H9 (cell line): ENCODE measurements at regions not wholly inside any gene's neighbourhood (a gene's known extent, or its start where the extent isn't known, plus 50 kb on each side); places are given as distances from the start of the nearest gene placed in this dataset.

Source experiments
- DNase-seq: peaks from one replicate; pipeline ENCODE4 v3.0.0-alpha.2; 2017
- H2AFZ ChIP-seq: one replicate; pipeline ENCODE4 v1.6.1; 2013; ENCODE audit warnings: mild to moderate bottlenecking, low read length, control low read depth, moderate library complexity
- H2AK5ac ChIP-seq: 2 replicates; pipeline ENCODE4 v1.6.1; 2013; ENCODE audit warnings: low read length, control low read depth, mixed read lengths; ENCODE audit not compliant: insufficient read length
- H2BK120ac ChIP-seq: one replicate; pipeline ENCODE4 v1.6.1; 2013; ENCODE audit warnings: low read depth, mild to moderate bottlenecking, low read length, control low read depth, inconsistent platforms; ENCODE audit not compliant: poor library complexity, severe bottlenecking
- H2BK12ac ChIP-seq: 2 replicates; pipeline ENCODE4 v1.6.1; 2013; ENCODE audit warnings: low read length, control low read depth, mixed read lengths, low read depth; ENCODE audit not compliant: insufficient read length
- H2BK15ac ChIP-seq: 2 replicates; pipeline ENCODE4 v1.6.1; 2013; ENCODE audit warnings: low read depth, low read length, control low read depth
- H2BK20ac ChIP-seq: one replicate; pipeline ENCODE4 v1.6.1; 2013; ENCODE audit warnings: low read depth, mild to moderate bottlenecking, low read length, control low read depth, inconsistent platforms; ENCODE audit not compliant: poor library complexity, severe bottlenecking
- H2BK5ac ChIP-seq: 2 replicates; pipeline ENCODE4 v1.6.1; 2013; ENCODE audit warnings: low read length, control low read depth, mixed read lengths; ENCODE audit not compliant: insufficient read length
- H3K14ac ChIP-seq: 2 replicates; pipeline ENCODE4 v1.6.1; 2013; ENCODE audit warnings: low read length, control low read depth; ENCODE audit not compliant: insufficient read depth
- H3K18ac ChIP-seq: 2 replicates; pipeline ENCODE4 v1.6.1; 2013; ENCODE audit warnings: low read depth, mild to moderate bottlenecking, mixed read lengths, low read length, control low read depth; ENCODE audit not compliant: insufficient read length
- H3K23ac ChIP-seq: 2 replicates; pipeline ENCODE4 v1.6.1; 2013; ENCODE audit warnings: low read length, control low read depth, mixed read lengths, low read depth; ENCODE audit not compliant: insufficient read length
- H3K23me2 ChIP-seq: 2 replicates; pipeline ENCODE4 v1.6.1; 2013; ENCODE audit warnings: low read depth, mild to moderate bottlenecking, mixed read lengths, low read length, control low read depth; ENCODE audit not compliant: insufficient read length, poor library complexity, severe bottlenecking
- H3K27ac ChIP-seq: 2 replicates; pipeline ENCODE4 v1.5.1; 2013; ENCODE audit warnings: low read length, control low read depth, mixed read lengths, low read depth; ENCODE audit not compliant: insufficient read length
- H3K27me3 ChIP-seq: 2 replicates; pipeline ENCODE4 v1.6.1; 2013; ENCODE audit warnings: low read length, control low read depth, inconsistent platforms; ENCODE audit not compliant: insufficient read depth
- H3K4ac ChIP-seq: 2 replicates; pipeline ENCODE4 v1.6.1; 2013; ENCODE audit warnings: low read depth, mild to moderate bottlenecking, control low read depth, inconsistent platforms, low read length, moderate library complexity
- H3K4me1 ChIP-seq: 2 replicates; pipeline ENCODE4 v1.6.1; 2013; ENCODE audit warnings: low read length, control low read depth, inconsistent platforms; ENCODE audit not compliant: insufficient read depth
- H3K4me2 ChIP-seq: 2 replicates; pipeline ENCODE4 v1.6.1; 2013; ENCODE audit warnings: low read length, control low read depth, mixed read lengths; ENCODE audit not compliant: insufficient read length, insufficient read depth
- H3K56ac ChIP-seq: 2 replicates; pipeline ENCODE4 v1.6.1; 2013; ENCODE audit warnings: low read depth, mild to moderate bottlenecking, mixed read lengths, low read length, control low read depth; ENCODE audit not compliant: insufficient read length
- H3K79me1 ChIP-seq: 2 replicates; pipeline ENCODE4 v1.6.1; 2013; ENCODE audit warnings: low read depth, mild to moderate bottlenecking, moderate library complexity, low read length, control low read depth, inconsistent platforms; ENCODE audit not compliant: insufficient read depth, poor library complexity, severe bottlenecking
- H3K79me2 ChIP-seq: 2 replicates; pipeline ENCODE4 v1.6.1; 2013; ENCODE audit warnings: low read length, control low read depth, inconsistent platforms; ENCODE audit not compliant: insufficient read depth
- H3K9ac ChIP-seq: 2 replicates; pipeline ENCODE4 v1.6.1; 2013; ENCODE audit warnings: low read length, control low read depth, mixed read lengths; ENCODE audit not compliant: insufficient read length; ENCODE audit errors: extremely low read depth
- H3K9me3 ChIP-seq: one replicate; pipeline ENCODE4 v1.6.1; 2013; ENCODE audit warnings: low read depth, low read length, inconsistent platforms; ENCODE audit not compliant: control insufficient read depth
- H3T11ph ChIP-seq: one replicate; pipeline ENCODE4 v1.6.1; 2013; ENCODE audit warnings: mild to moderate bottlenecking, low read length, control low read depth, inconsistent platforms
- H4K20me1 ChIP-seq: one replicate; pipeline ENCODE4 v1.6.1; 2013; ENCODE audit not compliant: control insufficient read depth, insufficient read length, insufficient read depth
- H4K5ac ChIP-seq: 2 replicates; pipeline ENCODE4 v1.6.1; 2013; ENCODE audit warnings: low read depth, mild to moderate bottlenecking, mixed read lengths, low read length, control low read depth; ENCODE audit not compliant: insufficient read length
- H4K8ac ChIP-seq: replicated peaks from 2 replicates; pipeline ENCODE4 v1.6.1; 2013; ENCODE audit warnings: low read length, control low read depth, mixed read lengths, low read depth; ENCODE audit not compliant: insufficient read length
- H4K91ac ChIP-seq: 2 replicates; pipeline ENCODE4 v1.6.1; 2013; ENCODE audit warnings: low read depth, mild to moderate bottlenecking, moderate library complexity, mixed read lengths, low read length, control low read depth; ENCODE audit not compliant: insufficient read length
- H3K27ac Mint-ChIP-seq, 3 experiments: 2 replicates in 2 of 3; 3 replicates in 1 of 3; pipeline ENCODE4 v1.8.0; 2020 to 2021; ENCODE audit warnings: mixed read lengths in 3 of 3, mild to moderate bottlenecking in 1 of 3, moderate library complexity in 1 of 3
- H3K27me3 Mint-ChIP-seq: 2 replicates; pipeline ENCODE4 v1.8.0; 2021; ENCODE audit warnings: low read depth, mild to moderate bottlenecking, moderate library complexity, mixed read lengths
- H3K36me3 Mint-ChIP-seq, 3 experiments: 2 replicates in 2 of 3; 3 replicates in 1 of 3; pipeline ENCODE4 v1.8.0; 2020 to 2021; ENCODE audit warnings: low read depth in 3 of 3, mixed read lengths in 3 of 3; ENCODE audit not compliant: insufficient read depth in 1 of 3
- H3K4me1 Mint-ChIP-seq, 2 experiments: 2 replicates each; pipeline ENCODE4 v1.8.0; 2020; ENCODE audit warnings: mixed read lengths in 2 of 2
- H3K4me3 Mint-ChIP-seq, 2 experiments: 2 replicates in 1 of 2; 3 replicates in 1 of 2; pipeline ENCODE4 v1.8.0; 2020 to 2021; ENCODE audit warnings: mild to moderate bottlenecking in 2 of 2, mixed read lengths in 2 of 2, moderate library complexity in 1 of 2
- H3K9me3 Mint-ChIP-seq, 2 experiments: 2 replicates in 1 of 2; 3 replicates in 1 of 2; pipeline ENCODE4 v1.8.0; 2020; ENCODE audit warnings: mild to moderate bottlenecking in 2 of 2, mixed read lengths in 2 of 2, moderate library complexity in 1 of 2
- CTCF ChIP-seq: fragments of 200-600 bp; sonication (generic); conservative IDR thresholded peaks from 3 replicates; pipeline ENCODE4 v1.8.0; 2021; ENCODE audit warnings: antibody characterized with exemption, mild to moderate bottlenecking
- WGBS: extraction: QIAGEN DNeasy Blood & Tissue Kit; methylation state at CpG from one replicate; pipeline ENCODE4 v1.1.7; 2013; ENCODE audit warnings: missing lambda C conversion rate, low lambda C conversion rate, mixed read lengths; ENCODE audit not compliant: insufficient read length; ENCODE audit errors: extremely low coverage; 5-methylcytosine and 5-hydroxymethylcytosine counted together

- Mint-ChIP-seq H3K36me3 (no peaks in the 10 kb centered on the region), H3K9me3 (peaks cover 1 to 10% of the 10 kb centered on the region in 2 experiments; a peak in 2 of 5 replicates)
- no peak overlapping the region for H3K23ac ChIP-seq
These were observed 54.4 kb upstream of the C1orf174 start for GRCh38 chr1:3954170-3955169.

More at GRCh38 chr1:3954170-3955169, 54.4 kb upstream of the C1orf174 start:
- Histone ChIP-seq H3K79me1 (no peaks in the 10 kb centered on the region), H3K9ac (no peak overlapping the region), H3K14ac (0 out of 2 replicates have a peak overlapping the region, but pooled peaks have one; percentile 16), H2AK5ac (no peak overlapping the region), H3K27ac (no peak overlapping the region), H2AFZ (no peak overlapping the region), H4K8ac (no peak overlapping the region), H3K27me3 (no peaks in the 10 kb centered on the region), H3K56ac (no peak overlapping the region), H2BK20ac (no peak overlapping the region), H3K9me3 (no peaks in the 10 kb centered on the region), H4K5ac (no peak overlapping the region), H2BK5ac (no peak overlapping the region), H3T11ph (no peak overlapping the region), H3K4ac (no peak overlapping the region), H2BK120ac (no peak overlapping the region), H3K23me2 (no peaks in the 10 kb centered on the region), H2BK15ac (no peak overlapping the region), H3K18ac (no peak overlapping the region), H3K79me2 (no peaks in the 10 kb centered on the region), H2BK12ac (no peak overlapping the region), H4K91ac (no peak overlapping the region), H3K4me2 (no peak overlapping the region), H3K4me1 (no peaks in the 10 kb centered on the region), H4K20me1 (no peaks in the 10 kb centered on the region)
- no CpG with 5 or more reads among the region's 29 CpGs for WGBS
- TF ChIP-seq CTCF: no peak
- Mint-ChIP-seq H3K4me3 (no peak overlapping the region), H3K27me3 (peaks cover 6% of the 10 kb centered on the region), H3K27ac (peak overlapping the region in 1 of 3 experiments; percentile 8; a peak in 1 of 7 replicates), H3K4me1 (peaks cover 6 to 20% of the 10 kb centered on the region in 2 experiments)
- no peak for DNase-seq
